Motor neuron (in vitro differentiated cells): ENCODE measurements at regions not wholly inside any gene's neighbourhood (a gene's known extent, or its start where the extent isn't known, plus 50 kb on each side); places are given as distances from the start of the nearest gene placed in this dataset.
"Not testable (repeated sequence)": the region's sequence is repeated elsewhere in the genome, so short reads cannot be mapped to it uniquely, and the experiment has no call there.

ENCODE experiments used
- ATAC-seq, 8 experiments: fragments of 200-7000 bp; cut with Tn5 transposase; replicated peaks in 6 of 8; 2 replicates each; pipeline ENCODE4 v1.8.0; 2021; ENCODE audit warnings: mild to moderate bottlenecking in 8 of 8, moderate library complexity in 8 of 8
- H3K27ac ChIP-seq, 2 donors: fragments of 250-450 bp; sonication (Bioruptor Pico); 2 replicates each; pipeline ENCODE4 v1.9.0; 2021; ENCODE audit warnings: antibody characterized with exemption in 2 of 2, mild to moderate bottlenecking in 2 of 2, moderate library complexity in 1 of 2
- H3K4me1 ChIP-seq, 2 donors: fragments of 250-450 bp; sonication (Bioruptor Pico); replicated peaks in 1 of 2; 2 replicates each; pipeline ENCODE4 v1.6.1; 2021; ENCODE audit warnings: antibody characterized with exemption in 2 of 2, mild to moderate bottlenecking in 2 of 2, moderate library complexity in 1 of 2
- H3K4me3 ChIP-seq, 5 donors: fragments of 250-450 bp; sonication (Bioruptor Pico); 2 replicates each; pipeline ENCODE4 v1.9.0; 2021; ENCODE audit warnings: antibody characterized with exemption in 5 of 5, mild to moderate bottlenecking in 5 of 5, moderate library complexity in 4 of 5
- WGBS, 10 experiments: fragments of 450-650 bp; shearing (Covaris generic); methylation state at CpG; one replicate each; pipeline ENCODE4 v1.0.0; 2022; 5-methylcytosine and 5-hydroxymethylcytosine counted together
- in situ Hi-C, 9 experiments: fragments of 400-800 bp; cut with MboI; loops; one replicate each; pipeline ENCODE4 v1.15.0; 2021; ENCODE audit warnings: low sequenced_read_pairs in 9 of 9, low pct_unique_long_range_greater_than_20kb in 2 of 9; ENCODE audit not compliant: unreplicated experiment in 9 of 9

DNA sequence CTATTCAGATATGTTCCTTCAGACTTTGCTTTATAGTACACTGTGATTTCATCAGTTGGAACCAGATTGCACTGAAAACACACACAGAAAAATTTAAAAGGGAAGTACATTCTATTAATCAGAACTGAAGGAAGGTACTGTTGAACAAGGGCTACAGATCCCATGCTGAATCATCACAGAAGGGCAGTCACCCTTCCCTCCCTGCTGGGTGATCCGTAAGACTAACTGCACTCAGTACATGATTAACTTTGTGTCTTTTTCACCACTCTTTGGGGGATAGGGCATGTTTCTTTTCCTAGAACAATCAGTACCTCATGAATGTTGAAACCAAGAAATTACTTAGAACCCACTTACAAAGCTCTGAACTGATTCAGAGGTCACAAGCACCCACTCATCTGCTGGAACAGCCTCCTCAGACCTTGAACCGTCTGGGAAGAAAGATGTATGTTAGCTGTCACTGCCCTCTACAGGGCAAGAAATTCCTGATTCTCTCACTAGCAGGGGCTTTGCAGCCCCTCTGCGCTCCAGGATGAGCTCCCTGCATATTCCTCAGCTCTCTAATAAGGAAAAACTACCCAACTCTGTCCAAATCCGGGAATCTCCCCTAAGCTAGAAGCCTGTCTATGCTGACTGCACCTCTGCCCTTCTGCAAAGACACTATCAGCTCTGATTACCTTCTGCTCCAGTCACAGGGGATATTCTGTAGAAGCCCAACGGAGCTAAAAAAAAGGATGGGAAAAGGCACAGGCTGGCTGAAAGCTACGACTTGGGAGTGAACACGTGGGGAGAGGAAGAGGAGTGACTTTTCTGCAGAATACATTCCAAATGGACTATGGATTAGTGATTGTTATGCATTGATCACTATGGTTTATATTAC, 51.0 kb downstream of the IARS1 start:
- ATAC-seq, result peak in 3 of 8 experiments; percentile 38 to 59 (median 52)
- WGBS, 10 experiments, result 6 to 100% (median 74%) methylated on average over 1 to 6 of the region's 7 CpGs; no CpG with 5 or more reads in 1 of the 10 experiments
- Histone ChIP-seq H3K27ac (no peak overlapping the region), H3K4me1 (no peaks in the 10 kb centered on the region), H3K4me3 (no peak overlapping the region)
- in situ Hi-C loops, result loop anchor here in 4 of 9 experiments (25.0 kb wide), 1 partner anchor 105 kb away; no protein-coding TSS in a partner anchor

DNA sequence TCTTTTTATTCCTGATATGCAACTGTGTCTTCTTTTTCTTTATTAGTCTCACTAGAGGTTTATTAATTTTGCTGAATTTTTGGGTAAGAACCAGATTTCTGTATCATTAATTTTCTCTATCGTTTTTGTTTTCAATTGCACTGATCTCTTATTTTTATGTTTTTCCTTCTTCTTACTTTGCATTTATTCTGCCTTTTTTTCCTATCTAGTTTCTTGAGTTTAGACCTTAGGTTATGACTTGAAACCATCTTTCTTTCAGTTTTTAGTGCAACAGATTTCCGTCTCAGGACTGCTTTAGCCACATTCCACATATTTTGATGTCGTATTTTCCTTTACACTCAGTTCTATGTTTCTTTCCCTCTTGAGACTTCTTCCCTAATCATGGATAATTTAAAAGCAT, 56.6 kb downstream of the IARS1 start:
- in situ Hi-C loops, result loop anchor here in 4 of 9 experiments (25.0 kb wide), 1 partner anchor 100 kb away; no protein-coding TSS in a partner anchor
- Histone ChIP-seq H3K27ac (no peak overlapping the region), H3K4me3 (no peak overlapping the region), H3K4me1 (no peaks in the 10 kb centered on the region)
- no peak for ATAC-seq
- WGBS, 10 experiments, result 81 to 100% (median 100%) methylated on average over 3 of the region's 3 CpGs; no CpG with 5 or more reads in 1 of the 10 experiments

DNA sequence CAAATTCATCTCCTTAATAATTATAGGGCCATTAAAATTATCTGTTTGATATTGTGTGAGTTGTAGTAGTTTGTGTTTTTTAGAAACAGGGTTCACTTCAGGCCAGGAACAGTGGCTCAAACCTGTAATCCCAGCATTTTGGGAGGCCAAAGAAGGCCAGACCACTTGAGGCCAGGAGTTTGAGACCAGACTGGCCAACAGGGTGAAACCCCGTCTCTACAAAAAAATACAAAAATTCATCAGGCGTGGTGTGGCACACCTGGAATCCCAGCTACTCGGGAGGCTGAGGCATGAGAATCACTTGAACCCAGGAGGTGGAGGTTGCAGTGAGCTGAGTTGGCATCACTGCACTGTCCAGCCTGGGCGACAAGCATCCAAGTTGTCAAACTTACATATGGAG, 57.0 kb downstream of the IARS1 start:
- ATAC-seq, result no peak

DNA sequence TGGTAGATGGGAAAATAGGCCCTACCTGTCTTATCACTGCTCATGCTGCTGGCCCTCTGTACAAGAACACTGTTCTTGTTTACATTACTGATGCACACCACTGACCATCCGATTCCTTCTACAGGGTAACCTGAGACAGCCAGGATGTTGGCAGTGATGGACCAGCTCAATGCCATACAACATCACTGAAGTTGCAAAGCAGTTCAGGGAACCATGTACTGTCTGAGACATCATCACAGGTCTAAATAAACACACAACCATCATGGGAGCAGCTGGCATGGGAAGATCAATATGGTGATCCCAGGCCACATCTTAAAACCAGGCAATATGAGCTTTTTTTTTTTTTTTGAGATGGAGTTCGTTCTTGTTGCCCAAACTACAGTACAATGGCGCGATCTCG, 59.0 kb downstream of the IARS1 start:
- WGBS, 10 experiments, result 100% methylated on average over 1 to 5 of the region's 5 CpGs; no CpG with 5 or more reads in 5 of the 10 experiments
- no peak overlapping the region for H3K4me3 ChIP-seq
- no peaks in the 10 kb centered on the region for H3K4me1 ChIP-seq
- peak in 1 of 8 experiments; percentile 13 for ATAC-seq
- in situ Hi-C loops, result loop anchor here in 4 of 9 experiments (25.0 kb wide), 1 partner anchor 97 kb away; no protein-coding TSS in a partner anchor
- H3K27ac ChIP-seq, result no peak overlapping the region

More for the DNA sequence above, 57.0 kb downstream of the IARS1 start:
- WGBS, 10 experiments, result 86 to 100% (median 100%) methylated on average over 1 to 4 of the region's 4 CpGs
- no peak overlapping the region for H3K27ac ChIP-seq
- in situ Hi-C loops, result loop anchor here in 4 of 9 experiments (25.0 kb wide), 1 partner anchor 99 kb away; no protein-coding TSS in a partner anchor
- H3K4me3 ChIP-seq, result no peak overlapping the region
- H3K4me1 ChIP-seq, result no peaks in the 10 kb centered on the region

DNA sequence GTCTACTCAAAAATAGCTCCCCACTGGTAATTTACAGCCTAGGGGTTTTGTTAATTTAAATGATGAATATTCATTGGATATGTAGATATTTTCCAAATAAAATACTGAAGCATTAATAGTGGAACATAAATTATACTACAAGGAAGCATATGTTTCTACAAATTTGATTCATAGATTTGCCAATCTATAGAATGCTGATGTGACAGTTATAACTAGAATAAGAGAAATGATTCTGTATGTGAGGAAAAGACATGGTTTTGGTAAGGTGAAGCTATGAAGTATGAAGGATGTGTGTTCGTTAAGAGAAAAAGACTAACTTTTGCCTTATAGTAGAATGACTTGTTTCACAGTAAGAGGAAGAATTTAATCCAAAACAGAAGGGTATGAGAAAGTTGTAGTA, 61.3 kb downstream of the IARS1 start:
- Histone ChIP-seq H3K4me1 (no peaks in the 10 kb centered on the region), H3K27ac (no peak overlapping the region), H3K4me3 (no peak overlapping the region)
- ATAC-seq, result no peak
- 30 to 100% (median 92%) methylated on average over 1 of the region's 1 CpG; no CpG with 5 or more reads in 1 of the 10 experiments for WGBS, 10 experiments
- in situ Hi-C loops, result loop anchor here in 4 of 9 experiments (25.0 kb wide), 1 partner anchor 95 kb away; no protein-coding TSS in a partner anchor

DNA sequence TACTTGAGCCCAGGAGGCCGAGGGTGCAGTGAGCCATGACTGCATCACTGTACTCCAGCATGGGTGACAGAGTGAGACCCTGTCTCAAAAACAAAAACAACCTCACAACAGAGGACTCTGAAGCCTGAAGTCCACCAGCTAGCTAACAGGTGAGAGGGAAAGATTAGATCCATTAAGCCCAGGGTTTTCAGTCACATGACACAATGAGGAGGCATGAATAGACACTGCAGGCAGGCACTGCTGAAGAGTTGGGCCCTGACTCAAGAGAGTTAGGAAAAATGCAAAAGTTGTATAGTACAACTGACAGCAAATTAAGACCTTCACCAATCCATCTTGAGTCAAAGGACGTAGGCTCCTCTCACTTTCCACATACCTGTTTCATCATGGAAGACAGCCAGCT, 64.9 kb downstream of the IARS1 start:
- Histone ChIP-seq H3K4me1 (no peaks in the 10 kb centered on the region), H3K27ac (no peak overlapping the region), H3K4me3 (no peak overlapping the region)
- no peak for ATAC-seq
- in situ Hi-C loops, result loop anchor here in 4 of 9 experiments (25.0 kb wide), 1 partner anchor 91 kb away; no protein-coding TSS in a partner anchor
- 86 to 100% (median 93%) methylated on average over 1 to 2 of the region's 2 CpGs; no CpG with 5 or more reads in 3 of the 10 experiments for WGBS, 10 experiments

DNA sequence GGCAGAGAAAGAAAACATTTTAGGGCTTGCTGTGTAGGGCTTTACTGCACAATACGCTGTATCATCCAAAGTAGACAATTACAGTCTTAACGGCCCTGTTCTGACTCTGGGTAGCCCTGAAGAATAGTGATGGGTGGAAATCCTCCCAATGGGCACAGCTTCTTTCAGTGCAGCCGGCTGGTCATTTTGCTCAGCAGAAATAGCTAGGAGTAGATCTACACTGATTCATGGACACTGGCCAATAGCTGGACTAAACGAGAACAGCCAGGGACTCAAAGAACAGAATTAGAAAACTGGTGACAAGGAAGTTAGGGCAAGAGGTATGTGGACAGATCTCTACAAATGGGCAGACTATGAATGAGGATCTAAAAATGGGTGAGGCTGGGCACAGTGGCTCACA, 69.3 kb downstream of the IARS1 start:
- WGBS, 10 experiments, result 80 to 100% (median 97%) methylated on average over 1 to 4 of the region's 4 CpGs; no CpG with 5 or more reads in 2 of the 10 experiments
- in situ Hi-C loops, result no loop called here
- no peaks in the 10 kb centered on the region for H3K4me1 ChIP-seq
- no peak overlapping the region for H3K27ac ChIP-seq
- no peak overlapping the region for H3K4me3 ChIP-seq
- no peak for ATAC-seq

DNA sequence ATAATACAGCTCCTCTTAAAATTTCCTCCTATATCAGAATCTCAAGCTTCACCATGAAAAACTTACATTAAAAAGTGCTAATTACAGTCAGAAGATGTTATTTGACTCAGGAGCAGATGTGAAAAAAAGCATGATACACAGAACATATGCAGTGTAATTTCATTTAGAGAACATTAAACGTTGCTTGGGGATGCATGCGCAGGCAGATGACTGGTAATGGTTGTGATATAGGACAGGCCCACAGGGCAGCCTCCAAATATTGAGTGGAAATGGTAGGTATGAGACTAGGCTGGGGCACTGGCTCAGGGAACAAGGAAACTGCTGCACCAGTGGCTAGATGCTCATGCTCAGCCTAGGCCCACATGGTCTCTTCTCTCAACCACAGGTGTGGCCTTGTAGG, 69.7 kb downstream of the IARS1 start:
- Histone ChIP-seq H3K4me1 (no peaks in the 10 kb centered on the region), H3K4me3 (no peak overlapping the region), H3K27ac (no peak overlapping the region)
- WGBS, 10 experiments, result 71 to 100% (median 95%) methylated on average over 1 to 2 of the region's 2 CpGs; no CpG with 5 or more reads in 3 of the 10 experiments
- peak in 1 of 8 experiments; percentile 19 for ATAC-seq
- in situ Hi-C loops, result no loop called here

DNA sequence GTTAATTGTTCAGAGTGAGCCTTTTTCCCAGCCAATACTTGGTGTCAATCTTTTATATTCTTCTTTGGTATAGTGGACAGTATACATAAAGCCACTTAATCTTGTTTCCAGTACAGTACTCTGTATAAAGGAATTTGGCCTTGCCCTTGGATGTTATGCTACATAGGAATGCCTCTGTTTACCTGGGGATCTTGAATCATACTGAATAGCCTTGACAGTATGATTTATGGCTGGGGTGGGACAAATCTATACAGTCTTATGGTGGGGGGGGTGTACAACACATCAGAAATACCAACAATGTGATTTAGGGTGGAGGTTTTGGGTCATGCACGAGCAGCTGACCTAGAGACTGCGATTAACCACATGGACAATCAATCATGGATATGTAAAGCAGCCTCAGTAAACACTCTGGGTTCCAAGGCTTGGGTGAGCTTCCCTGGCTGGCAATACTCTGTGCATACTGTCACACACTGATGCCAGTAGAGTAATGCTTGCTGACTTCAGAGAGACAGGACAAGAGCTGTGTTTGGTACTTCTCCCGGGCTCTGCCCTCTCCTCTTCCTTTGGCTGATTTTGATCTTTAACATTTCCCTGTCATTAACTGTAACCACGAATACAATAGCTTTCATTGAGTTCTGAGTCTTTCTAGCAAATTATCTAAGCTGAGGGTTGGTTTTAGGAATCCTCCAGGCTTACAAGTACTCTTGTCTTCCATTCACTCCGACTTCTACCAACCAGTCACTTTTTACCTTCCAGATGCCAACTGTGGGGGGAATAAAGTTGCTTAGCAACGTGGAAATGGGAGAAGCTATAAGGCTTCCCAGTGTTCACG, 84.6 kb downstream of the IARS1 start:
- ATAC-seq, result peak in 7 of 8 experiments; percentile 18 to 84 (median 31)
- WGBS, 10 experiments, result 86 to 100% (median 94%) methylated on average over 1 to 6 of the region's 7 CpGs
- no peaks in the 10 kb centered on the region for H3K4me1 ChIP-seq
- no peak overlapping the region for H3K4me3 ChIP-seq
- in situ Hi-C loops, result no loop called here
- H3K27ac ChIP-seq, result no peak overlapping the region

DNA sequence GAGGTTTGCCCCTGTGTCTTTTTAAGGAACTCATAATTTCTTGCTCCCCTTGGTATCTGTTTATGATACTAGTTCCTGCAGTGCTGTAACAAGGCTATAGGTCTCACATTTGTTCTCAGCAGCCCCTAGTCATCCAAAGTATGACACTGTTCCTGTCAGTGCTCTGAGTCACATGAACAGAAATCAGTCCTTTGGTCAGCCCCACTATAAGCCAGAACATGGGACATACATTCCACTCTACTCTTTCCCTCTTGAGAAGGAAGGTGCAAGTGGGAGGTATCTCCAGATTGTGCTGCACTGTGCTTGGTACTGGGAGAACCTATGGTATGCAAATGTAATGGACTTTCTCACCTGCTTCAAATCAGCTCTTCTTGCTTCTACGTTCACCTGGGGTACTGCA, 87.0 kb downstream of the IARS1 start:
- Histone ChIP-seq H3K4me3 (no peak overlapping the region), H3K27ac (no peak overlapping the region), H3K4me1 (no peaks in the 10 kb centered on the region)
- in situ Hi-C loops, result no loop called here
- WGBS, 10 experiments, result 20 to 83% (median 70%) methylated on average over 1 of the region's 1 CpG; no CpG with 5 or more reads in 5 of the 10 experiments
- ATAC-seq, result peak in 4 of 8 experiments; percentile 26 to 39 (median 39)

DNA sequence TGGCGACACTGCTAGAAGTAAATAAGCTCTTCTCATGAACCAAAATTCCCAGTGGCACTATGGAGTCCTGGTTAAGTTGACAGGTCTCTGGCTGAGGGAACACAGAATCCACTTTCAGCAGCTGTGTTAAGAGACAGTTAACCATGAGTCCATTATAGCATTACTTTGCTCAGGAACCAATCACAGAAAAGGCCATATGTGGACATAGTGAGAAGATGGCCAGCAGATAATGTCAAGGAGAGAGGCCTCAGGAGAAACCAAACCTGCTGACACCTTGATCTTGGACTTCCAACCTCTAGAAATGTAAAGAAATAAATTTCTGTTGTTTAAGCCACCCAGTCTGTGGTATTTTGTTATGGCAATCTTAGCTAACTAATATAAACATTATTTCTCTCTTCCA, 88.7 kb upstream of the SPTLC1 start:
- WGBS, 10 experiments, result 100% methylated on average over 1 of the region's 1 CpG; no CpG with 5 or more reads in 8 of the 10 experiments
- ATAC-seq, in situ Hi-C loops, H3K4me3 ChIP-seq, H3K4me1 ChIP-seq, H3K27ac ChIP-seq: not testable (repeated sequence)

DNA sequence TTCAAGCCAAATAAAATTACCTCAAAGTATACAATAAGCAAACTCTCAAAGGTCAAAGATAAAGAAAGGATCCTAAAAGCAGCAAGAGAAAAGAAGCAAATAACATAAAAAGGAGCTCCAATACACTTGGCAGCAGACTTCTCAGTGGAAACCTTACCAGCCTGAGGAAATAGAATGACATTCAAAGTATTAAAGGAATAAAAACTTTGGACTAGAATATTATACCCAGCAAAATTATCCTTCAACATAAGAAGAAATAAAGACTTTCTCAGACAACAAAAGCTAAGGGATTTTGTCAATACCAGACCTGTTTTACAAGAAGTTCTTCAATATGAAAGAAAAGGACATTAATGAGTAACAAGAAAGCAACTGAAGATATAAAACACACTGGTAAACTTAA, 83.0 kb upstream of the SPTLC1 start:
- ATAC-seq, in situ Hi-C loops, H3K4me1 ChIP-seq, H3K4me3 ChIP-seq, H3K27ac ChIP-seq: not testable (repeated sequence)

DNA sequence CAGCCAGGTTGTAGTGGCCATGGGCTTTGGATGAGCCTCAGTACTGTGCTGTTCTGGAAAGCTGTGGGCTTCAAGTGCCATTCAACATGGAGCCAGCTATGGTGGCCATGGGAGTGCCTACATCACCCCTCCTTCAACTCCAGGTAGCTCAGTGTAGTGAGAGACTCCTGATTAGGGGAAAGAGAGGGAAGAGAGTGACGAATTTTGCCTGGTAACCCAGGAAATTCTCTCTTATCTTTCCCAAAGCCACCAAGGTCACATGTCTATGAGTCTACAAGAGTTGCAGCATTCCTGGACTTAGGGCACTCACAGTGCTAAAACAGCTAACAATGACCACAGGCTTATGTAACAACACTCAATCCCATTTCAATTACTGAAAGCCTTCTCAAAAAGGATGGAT, 81.7 kb upstream of the SPTLC1 start:
- in situ Hi-C loops, result no loop called here
- Histone ChIP-seq H3K4me3 (no peak overlapping the region), H3K4me1 (no peaks in the 10 kb centered on the region), H3K27ac (no peak overlapping the region)
- WGBS, 10 experiments, result 17 to 40% (median 20%) methylated on average over 1 of the region's 1 CpG; no CpG with 5 or more reads in 7 of the 10 experiments
- no peak for ATAC-seq
